Central memory CD4-positive, alpha-beta T cell (primary cell): ENCODE measurements at regions not wholly inside any gene's neighbourhood (a gene's known extent, or its start where the extent isn't known, plus 50 kb on each side); places are given as distances from the start of the nearest gene placed in this dataset.

Source experiments
- DNase-seq: peaks from one replicate; pipeline ENCODE4 v3.0.0; 2022

GRCh38 chr3:110732420-110732819 is 339.2 kb upstream of the NECTIN3 start:
- no peak for DNase-seq

GRCh38 chr3:110733045-110733444 is 338.6 kb upstream of the NECTIN3 start:
- no peak for DNase-seq

- no peak for DNase-seq
These were observed 337.1 kb upstream of the NECTIN3 start for GRCh38 chr3:110734524-110734923.

GRCh38 chr3:110736332-110736731 is 335.3 kb upstream of the NECTIN3 start:
- DNase-seq: no peak

GRCh38 chr3:110738531-110738930 is 333.1 kb upstream of the NECTIN3 start:
- no peak for DNase-seq

GRCh38 chr3:110741891-110742290 is 329.7 kb upstream of the NECTIN3 start:
- DNase-seq: no peak

GRCh38 chr3:110743202-110743601 is 328.4 kb upstream of the NECTIN3 start:
- no peak for DNase-seq

- no peak for DNase-seq
These were observed 327.6 kb upstream of the NECTIN3 start for GRCh38 chr3:110743984-110744383.

- no peak for DNase-seq
These were observed 326.9 kb upstream of the NECTIN3 start for GRCh38 chr3:110744723-110745122.

- DNase-seq: no peak
These were observed 322.6 kb upstream of the NECTIN3 start for GRCh38 chr3:110749006-110749405.

GRCh38 chr3:110750201-110750600 is 321.4 kb upstream of the NECTIN3 start:
- no peak for DNase-seq

- DNase-seq: no peak
These were observed 319.3 kb upstream of the NECTIN3 start for GRCh38 chr3:110752307-110752706.

GRCh38 chr3:110753516-110753915 is 318.1 kb upstream of the NECTIN3 start:
- DNase-seq: no peak

GRCh38 chr3:110754212-110754916 is 317.3 kb upstream of the NECTIN3 start:
- DNase-seq: no peak

- no peak for DNase-seq
These were observed 316.3 kb upstream of the NECTIN3 start for GRCh38 chr3:110755345-110755744.

- no peak for DNase-seq
These were observed 314.9 kb upstream of the NECTIN3 start for GRCh38 chr3:110756705-110757104.

GRCh38 chr3:110758208-110758607 is 313.4 kb upstream of the NECTIN3 start:
- DNase-seq: no peak

- no peak for DNase-seq
These were observed 304.5 kb upstream of the NECTIN3 start for GRCh38 chr3:110767156-110767555.

- DNase-seq: no peak
These were observed 303.8 kb upstream of the NECTIN3 start for GRCh38 chr3:110767838-110768237.

- DNase-seq: no peak
These were observed 298.1 kb upstream of the NECTIN3 start for GRCh38 chr3:110773413-110773954.

GRCh38 chr3:110774496-110775265 is 296.9 kb upstream of the NECTIN3 start:
- DNase-seq: no peak

- DNase-seq: no peak
These were observed 292.0 kb upstream of the NECTIN3 start for GRCh38 chr3:110779581-110779980.

GRCh38 chr3:110783541-110783940 is 288.1 kb upstream of the NECTIN3 start:
- DNase-seq: no peak

- no peak for DNase-seq
These were observed 282.8 kb upstream of the NECTIN3 start for GRCh38 chr3:110788794-110789193.
